IMR-90 (cell line): ENCODE measurements at regions not wholly inside any gene's neighbourhood (a gene's known extent, or its start where the extent isn't known, plus 50 kb on each side); places are given as distances from the start of the nearest gene placed in this dataset.

Source experiments
- ATAC-seq: fragments of 200-7000 bp; cut with Tn5 transposase; 2 replicates; pipeline ENCODE4 v1.9.1; 2020; ENCODE audit warnings: low read depth, mild to moderate bottlenecking, moderate library complexity
- BruUV-seq: library from RNA; stranded (reverse); fragments of 400-500 nt; replicated peaks from 2 replicates; lab custom pipeline; 2021; lab: Mats Ljungman, UMichigan
- CTCF ChIA-PET: fragments of 300-600 bp; formaldehyde crosslinking; extraction: SDS; loops from one replicate; lab custom pipeline; 2021; ENCODE audit warnings: antibody characterized with exemption; lab: Yijun Ruan, JAX
- POLR2A ChIA-PET: fragments of 300-600 bp; sonication (Branson Sonifier 250); formaldehyde crosslinking; loops from one replicate; lab custom pipeline; 2022; ENCODE audit warnings: antibody characterized with exemption; ENCODE audit not compliant: unreplicated experiment; lab: Charles Lee
- DNase-seq: peaks from one replicate; pipeline ENCODE4 v3.0.0; 2013
- H2AFZ ChIP-seq: replicated peaks from 2 replicates; pipeline ENCODE3; 2013; ENCODE audit warnings: low read length, mild to moderate bottlenecking; ENCODE audit not compliant: poor library complexity
- H2AK5ac ChIP-seq: 2 replicates; pipeline ENCODE4 v1.6.1; 2013; ENCODE audit warnings: low read depth, low read length, inconsistent platforms
- H2AK9ac ChIP-seq: replicated peaks from 2 replicates; pipeline ENCODE3; 2013; ENCODE audit warnings: mild to moderate bottlenecking, low read depth, low read length, moderate library complexity; ENCODE audit not compliant: poor library complexity
- H2BK120ac ChIP-seq: 2 replicates; pipeline ENCODE4 v1.6.1; 2013; ENCODE audit warnings: low read depth, low read length, inconsistent platforms
- H2BK15ac ChIP-seq: 3 replicates; pipeline ENCODE4 v1.6.1; 2013; ENCODE audit warnings: low read depth, low read length, inconsistent platforms
- H2BK20ac ChIP-seq: 2 replicates; pipeline ENCODE4 v1.6.1; 2013; ENCODE audit warnings: low read depth, mild to moderate bottlenecking, inconsistent platforms, low read length, moderate library complexity
- H2BK5ac ChIP-seq: 2 replicates; pipeline ENCODE4 v1.6.1; 2013; ENCODE audit warnings: mild to moderate bottlenecking, low read depth, low read length, inconsistent platforms; ENCODE audit not compliant: poor library complexity, severe bottlenecking
- H3K14ac ChIP-seq: replicated peaks from 2 replicates; pipeline ENCODE4 v1.6.1; 2013; ENCODE audit warnings: low read depth, low read length, inconsistent platforms
- H3K18ac ChIP-seq: 2 replicates; pipeline ENCODE4 v1.6.1; 2013; ENCODE audit warnings: low read depth, low read length, control low read depth
- H3K23ac ChIP-seq: 2 replicates; pipeline ENCODE4 v1.6.1; 2013; ENCODE audit warnings: low read depth, low read length, inconsistent platforms
- H3K27ac ChIP-seq: 2 replicates; pipeline ENCODE4 v1.5.1; 2013; ENCODE audit warnings: mild to moderate bottlenecking, control low read depth, low read length; ENCODE audit not compliant: insufficient read depth
- H3K27me3 ChIP-seq: 2 replicates; pipeline ENCODE4 v1.6.1; 2013; ENCODE audit warnings: low read length; ENCODE audit not compliant: control insufficient read depth, insufficient read depth
- H3K36me3 ChIP-seq: 2 replicates; pipeline ENCODE4 v1.6.1; 2013; ENCODE audit warnings: low read length, mixed read lengths; ENCODE audit not compliant: control insufficient read depth, insufficient read depth
- H3K4ac ChIP-seq: 2 replicates; pipeline ENCODE4 v1.6.1; 2013; ENCODE audit warnings: low read depth, low read length, inconsistent platforms
- H3K4me1 ChIP-seq: 2 replicates; pipeline ENCODE4 v1.6.1; 2013; ENCODE audit warnings: low read length, mixed read lengths; ENCODE audit not compliant: control insufficient read depth, insufficient read depth
- H3K4me2 ChIP-seq: 2 replicates; pipeline ENCODE4 v1.6.1; 2013; ENCODE audit warnings: low read depth, mild to moderate bottlenecking, control low read depth, low read length, moderate library complexity
- H3K4me3 ChIP-seq: 2 replicates; pipeline ENCODE4 v1.5.1; 2013; ENCODE audit warnings: low read depth, mild to moderate bottlenecking, control low read depth, low read length, moderate library complexity; ENCODE audit not compliant: insufficient read depth
- H3K56ac ChIP-seq: 2 replicates; pipeline ENCODE4 v1.6.1; 2013; ENCODE audit warnings: low read length, inconsistent platforms; ENCODE audit not compliant: insufficient read depth; ENCODE audit errors: extremely low read depth
- H3K79me1 ChIP-seq, 2 experiments: 2 replicates each; pipeline ENCODE4 v1.6.1; 2013; ENCODE audit warnings: low read length in 2 of 2, inconsistent platforms in 1 of 2, low read depth in 1 of 2
- H3K9ac ChIP-seq: 2 replicates; pipeline ENCODE4 v1.6.1; 2013; ENCODE audit warnings: low read depth, low read length, control low read depth
- H3K9me1 ChIP-seq: 2 replicates; pipeline ENCODE4 v1.6.1; 2013; ENCODE audit warnings: low read length, inconsistent platforms; ENCODE audit not compliant: insufficient read depth
- H3K9me3 ChIP-seq: 2 replicates; pipeline ENCODE4 v1.6.1; 2013; ENCODE audit warnings: low read length; ENCODE audit not compliant: control insufficient read depth, insufficient read depth
- H4K20me1 ChIP-seq: 2 replicates; pipeline ENCODE4 v1.6.1; 2013; ENCODE audit warnings: low read length, inconsistent platforms; ENCODE audit not compliant: insufficient read depth
- H4K5ac ChIP-seq: 2 replicates; pipeline ENCODE4 v1.6.1; 2013; ENCODE audit warnings: mild to moderate bottlenecking, low read depth, low read length, control low read depth
- H4K8ac ChIP-seq, 2 experiments: 2 replicates each; pipeline ENCODE4 v1.6.1; 2013; ENCODE audit warnings: low read depth in 2 of 2, low read length in 2 of 2, control low read depth in 1 of 2, inconsistent platforms in 1 of 2
- H4K91ac ChIP-seq: 2 replicates; pipeline ENCODE4 v1.6.1; 2013; ENCODE audit warnings: low read depth, low read length, inconsistent platforms; ENCODE audit not compliant: insufficient read depth
- BHLHE40 ChIP-seq: fragments of 150-350 bp; IDR thresholded peaks from 2 replicates; pipeline ENCODE4 v1.6.1; 2016; ENCODE audit warnings: mild to moderate bottlenecking, low read depth, low read length
- CEBPB ChIP-seq: IDR thresholded peaks from 2 replicates; pipeline ENCODE4 v1.6.1; 2012; ENCODE audit warnings: low read depth, low read length, improper control_type of control experiment
- CHD1 ChIP-seq: IDR thresholded peaks from 2 replicates; pipeline ENCODE4 v1.6.1; 2012; ENCODE audit warnings: low read depth, low read length, improper control_type of control experiment
- FOS ChIP-seq: fragments of 150-350 bp; IDR thresholded peaks from 2 replicates; pipeline ENCODE4 v1.6.1; 2016; ENCODE audit warnings: low read depth, low read length
- MAFK ChIP-seq: IDR thresholded peaks from 2 replicates; pipeline ENCODE4 v1.6.1; 2012; ENCODE audit warnings: low read depth, low read length, improper control_type of control experiment
- MAZ ChIP-seq: IDR thresholded peaks from 2 replicates; pipeline ENCODE4 v1.6.1; 2012; ENCODE audit warnings: low read depth, mild to moderate bottlenecking, low read length, improper control_type of control experiment, moderate library complexity, borderline replicate concordance
- MXI1 ChIP-seq: IDR thresholded peaks from 2 replicates; pipeline ENCODE4 v1.6.1; 2012; ENCODE audit warnings: low read depth, mild to moderate bottlenecking, low read length, moderate library complexity, borderline replicate concordance
- NFE2L2 ChIP-seq: fragments of 150-350 bp; IDR thresholded peaks from 2 replicates; pipeline ENCODE4 v1.6.1; 2016; ENCODE audit warnings: low read depth, mild to moderate bottlenecking, low read length
- POLR2A ChIP-seq: IDR thresholded peaks from 2 replicates; pipeline ENCODE4 v1.6.1; 2012; ENCODE audit warnings: mild to moderate bottlenecking, low read depth, low read length
- RAD21 ChIP-seq: IDR thresholded peaks from 2 replicates; pipeline ENCODE4 v1.6.1; 2012; ENCODE audit warnings: low read length, improper control_type of control experiment
- RCOR1 ChIP-seq: IDR thresholded peaks from 2 replicates; pipeline ENCODE4 v1.6.1; 2012; ENCODE audit warnings: mild to moderate bottlenecking, low read length, improper control_type of control experiment; ENCODE audit not compliant: insufficient replicate concordance
- RFX5 ChIP-seq: IDR thresholded peaks from 2 replicates; pipeline ENCODE4 v1.8.0; 2012; ENCODE audit warnings: low read depth, mild to moderate bottlenecking, low read length, moderate library complexity
- SMC3 ChIP-seq: fragments of 150-350 bp; IDR thresholded peaks from 2 replicates; pipeline ENCODE4 v1.6.1; 2016; ENCODE audit warnings: low read depth, mild to moderate bottlenecking, antibody characterized with exemption, low read length, moderate library complexity
- WGBS, 2 experiments: methylation state at CpG; one replicate each; pipeline versions ENCODE4 v1.1.5 to v1.1.7; 2013; ENCODE audit warnings: missing lambda C conversion rate in 2 of 2; ENCODE audit not compliant: insufficient read length in 1 of 2; ENCODE audit errors: extremely low coverage in 2 of 2; 5-methylcytosine and 5-hydroxymethylcytosine counted together
- dilution Hi-C: fragments of 300-500 bp; cut with HindIII; formaldehyde crosslinking; loops from one replicate; pipeline ENCODE4 v1.14.3; 2018; ENCODE audit warnings: low sequenced_read_pairs; ENCODE audit not compliant: unreplicated experiment
- in situ Hi-C: fragments of 300-500 bp; cut with MboI; formaldehyde crosslinking; loops from 3 replicates; pipeline ENCODE4 v1.14.3; 2019; ENCODE audit warnings: low sequenced_read_pairs, inconsistent platforms, mixed read lengths
- intact Hi-C: fragments of 100-400 bp; cut with micrococcal nuclease; formaldehyde crosslinking; loops from 2 replicates; pipeline ENCODE4 v1.10.0; 2022
- TF ChIP-seq, protein P1 (sequence below): fragments of 150-350 bp; IDR thresholded peaks from 2 replicates; pipeline ENCODE4 v1.6.1; 2017; ENCODE audit warnings: mild to moderate bottlenecking, antibody characterized with exemption, low read length, low read depth
- TF ChIP-seq, protein P2 (sequence below): fragments of 150-350 bp; IDR thresholded peaks from 2 replicates; pipeline ENCODE4 v1.6.1; 2016; ENCODE audit warnings: low read depth, mild to moderate bottlenecking, low read length, moderate library complexity, borderline replicate concordance
- TF ChIP-seq, protein P3 (sequence below): conservative IDR thresholded peaks from 2 replicates; pipeline ENCODE4 v1.5.1; 2012; ENCODE audit warnings: mild to moderate bottlenecking, low read depth, low read length, improper control_type of control experiment

DNA sequence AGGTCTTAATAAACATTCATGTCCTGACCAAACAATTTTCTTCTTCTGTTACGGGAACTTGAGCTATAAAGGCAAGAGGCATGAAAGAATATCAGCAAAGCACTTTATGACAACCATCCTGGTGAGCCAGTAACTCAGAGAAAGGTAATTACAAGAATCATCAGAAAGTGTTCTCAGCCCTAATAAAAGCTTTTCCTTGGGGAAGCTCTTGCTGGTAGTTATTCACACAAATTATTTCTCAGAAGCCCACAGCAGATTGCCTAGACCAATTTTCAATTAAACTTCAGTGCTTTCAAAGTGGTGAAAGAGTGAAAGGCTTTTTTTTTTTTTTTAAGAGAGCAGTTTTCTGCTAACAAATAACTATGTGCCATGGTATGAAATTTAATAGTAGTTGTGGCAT lies 60.9 kb upstream of the PEX5L start:
- TF ChIP-seq BHLHE40, result no peak
- TF ChIP-seq, protein P1, sequence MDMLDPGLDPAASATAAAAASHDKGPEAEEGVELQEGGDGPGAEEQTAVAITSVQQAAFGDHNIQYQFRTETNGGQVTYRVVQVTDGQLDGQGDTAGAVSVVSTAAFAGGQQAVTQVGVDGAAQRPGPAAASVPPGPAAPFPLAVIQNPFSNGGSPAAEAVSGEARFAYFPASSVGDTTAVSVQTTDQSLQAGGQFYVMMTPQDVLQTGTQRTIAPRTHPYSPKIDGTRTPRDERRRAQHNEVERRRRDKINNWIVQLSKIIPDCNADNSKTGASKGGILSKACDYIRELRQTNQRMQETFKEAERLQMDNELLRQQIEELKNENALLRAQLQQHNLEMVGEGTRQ, result no peak
- TF ChIP-seq RAD21, result no peak
- TF ChIP-seq CHD1, result no peak
- no peak for TF ChIP-seq MAFK
- no peak for TF ChIP-seq POLR2A
- no peak for TF ChIP-seq MAZ
- TF ChIP-seq NFE2L2, result no peak
- no peak for TF ChIP-seq RCOR1
- TF ChIP-seq, protein P2, sequence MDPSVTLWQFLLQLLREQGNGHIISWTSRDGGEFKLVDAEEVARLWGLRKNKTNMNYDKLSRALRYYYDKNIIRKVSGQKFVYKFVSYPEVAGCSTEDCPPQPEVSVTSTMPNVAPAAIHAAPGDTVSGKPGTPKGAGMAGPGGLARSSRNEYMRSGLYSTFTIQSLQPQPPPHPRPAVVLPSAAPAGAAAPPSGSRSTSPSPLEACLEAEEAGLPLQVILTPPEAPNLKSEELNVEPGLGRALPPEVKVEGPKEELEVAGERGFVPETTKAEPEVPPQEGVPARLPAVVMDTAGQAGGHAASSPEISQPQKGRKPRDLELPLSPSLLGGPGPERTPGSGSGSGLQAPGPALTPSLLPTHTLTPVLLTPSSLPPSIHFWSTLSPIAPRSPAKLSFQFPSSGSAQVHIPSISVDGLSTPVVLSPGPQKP, result no peak
- no peak for TF ChIP-seq CEBPB
- no peak for TF ChIP-seq RFX5
- no peak for TF ChIP-seq SMC3
- TF ChIP-seq, protein P3, sequence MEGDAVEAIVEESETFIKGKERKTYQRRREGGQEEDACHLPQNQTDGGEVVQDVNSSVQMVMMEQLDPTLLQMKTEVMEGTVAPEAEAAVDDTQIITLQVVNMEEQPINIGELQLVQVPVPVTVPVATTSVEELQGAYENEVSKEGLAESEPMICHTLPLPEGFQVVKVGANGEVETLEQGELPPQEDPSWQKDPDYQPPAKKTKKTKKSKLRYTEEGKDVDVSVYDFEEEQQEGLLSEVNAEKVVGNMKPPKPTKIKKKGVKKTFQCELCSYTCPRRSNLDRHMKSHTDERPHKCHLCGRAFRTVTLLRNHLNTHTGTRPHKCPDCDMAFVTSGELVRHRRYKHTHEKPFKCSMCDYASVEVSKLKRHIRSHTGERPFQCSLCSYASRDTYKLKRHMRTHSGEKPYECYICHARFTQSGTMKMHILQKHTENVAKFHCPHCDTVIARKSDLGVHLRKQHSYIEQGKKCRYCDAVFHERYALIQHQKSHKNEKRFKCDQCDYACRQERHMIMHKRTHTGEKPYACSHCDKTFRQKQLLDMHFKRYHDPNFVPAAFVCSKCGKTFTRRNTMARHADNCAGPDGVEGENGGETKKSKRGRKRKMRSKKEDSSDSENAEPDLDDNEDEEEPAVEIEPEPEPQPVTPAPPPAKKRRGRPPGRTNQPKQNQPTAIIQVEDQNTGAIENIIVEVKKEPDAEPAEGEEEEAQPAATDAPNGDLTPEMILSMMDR, result no peak
- TF ChIP-seq FOS, result no peak
- no peak for TF ChIP-seq MXI1
- no CpG with 5 or more reads among the region's 1 CpG for WGBS, 2 experiments
- no peak overlapping the region for H2AK5ac ChIP-seq
- H3K79me1 ChIP-seq, result no peaks in the 10 kb centered on the region
- H3K27me3 ChIP-seq, result no peaks in the 10 kb centered on the region
- no peaks in the 10 kb centered on the region for H3K4me1 ChIP-seq
- H2BK15ac ChIP-seq, result no peak overlapping the region
- no peak overlapping the region for H3K9ac ChIP-seq
- POLR2A ChIA-PET, result no interaction called here
- H3K9me1 ChIP-seq, result no peaks in the 10 kb centered on the region
- H4K8ac ChIP-seq, result no peak overlapping the region
- H3K4me2 ChIP-seq, result no peak overlapping the region
- no peak for ATAC-seq
- DNase-seq, result no peak
- no peak overlapping the region for H4K91ac ChIP-seq
- in situ Hi-C loops, result no loop called here
- no peak overlapping the region for H2BK5ac ChIP-seq
- no peak overlapping the region for H3K56ac ChIP-seq
- intact Hi-C loops, result no loop called here
- H2AK9ac ChIP-seq, result no peak overlapping the region
- no peak overlapping the region for H2BK20ac ChIP-seq
- peaks cover 16% of the 10 kb centered on the region for H3K9me3 ChIP-seq
- no peaks in the 10 kb centered on the region for H4K20me1 ChIP-seq
- H2AFZ ChIP-seq, result no peak overlapping the region
- H3K14ac ChIP-seq, result no peak overlapping the region
- BruUV-seq, result no TSS peak
- CTCF ChIA-PET, result interaction anchor here (1.0 kb wide), 1 partner anchor 28 kb away, joined by 3 read pairs; no protein-coding TSS in a partner anchor
- dilution Hi-C loops, result no loop called here
- H3K27ac ChIP-seq, result no peak overlapping the region
- no peak overlapping the region for H3K4me3 ChIP-seq
- H3K36me3 ChIP-seq, result no peaks in the 10 kb centered on the region
- no peak overlapping the region for H4K5ac ChIP-seq
- H3K4ac ChIP-seq, result no peak overlapping the region
- no peak overlapping the region for H3K23ac ChIP-seq
- no peak overlapping the region for H3K18ac ChIP-seq
- no peak overlapping the region for H2BK120ac ChIP-seq
